ENCODE measurements at regions not wholly inside any gene's neighbourhood (a gene's known extent, or its start where the extent isn't known, plus 50 kb on each side); places are given as distances from the start of the nearest gene placed in this dataset.

DNA sequence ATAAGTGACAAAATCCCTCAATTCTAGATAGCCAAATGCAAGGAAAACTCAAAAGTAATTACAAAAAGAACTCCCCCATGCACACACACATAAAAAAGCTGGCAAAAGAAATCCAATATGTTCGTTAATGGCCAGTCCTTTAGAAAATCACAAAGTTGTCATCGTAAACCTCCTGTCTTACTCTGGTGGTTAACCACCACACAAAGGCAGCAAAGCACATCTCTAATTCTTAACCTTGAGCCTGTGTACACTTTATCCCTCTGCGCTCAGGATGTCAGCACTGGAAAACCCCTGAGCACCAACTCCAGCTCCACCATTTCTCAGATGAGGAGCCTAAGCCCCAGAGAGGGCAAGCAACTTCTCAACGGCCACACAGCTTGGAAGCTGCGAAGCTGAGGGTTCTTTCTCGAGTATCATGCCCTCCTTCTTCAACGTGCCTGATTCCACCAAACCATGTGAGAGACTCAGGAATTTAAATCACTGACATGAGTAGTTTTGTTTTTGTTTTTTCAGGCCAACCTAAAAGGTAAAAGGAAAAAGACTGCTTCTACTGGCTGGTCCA lies 72.5 kb downstream of the C16orf95 start:
- H3K4me3 ChIP-seq: no peak overlapping the region
- TF ChIP-seq, protein P1, sequence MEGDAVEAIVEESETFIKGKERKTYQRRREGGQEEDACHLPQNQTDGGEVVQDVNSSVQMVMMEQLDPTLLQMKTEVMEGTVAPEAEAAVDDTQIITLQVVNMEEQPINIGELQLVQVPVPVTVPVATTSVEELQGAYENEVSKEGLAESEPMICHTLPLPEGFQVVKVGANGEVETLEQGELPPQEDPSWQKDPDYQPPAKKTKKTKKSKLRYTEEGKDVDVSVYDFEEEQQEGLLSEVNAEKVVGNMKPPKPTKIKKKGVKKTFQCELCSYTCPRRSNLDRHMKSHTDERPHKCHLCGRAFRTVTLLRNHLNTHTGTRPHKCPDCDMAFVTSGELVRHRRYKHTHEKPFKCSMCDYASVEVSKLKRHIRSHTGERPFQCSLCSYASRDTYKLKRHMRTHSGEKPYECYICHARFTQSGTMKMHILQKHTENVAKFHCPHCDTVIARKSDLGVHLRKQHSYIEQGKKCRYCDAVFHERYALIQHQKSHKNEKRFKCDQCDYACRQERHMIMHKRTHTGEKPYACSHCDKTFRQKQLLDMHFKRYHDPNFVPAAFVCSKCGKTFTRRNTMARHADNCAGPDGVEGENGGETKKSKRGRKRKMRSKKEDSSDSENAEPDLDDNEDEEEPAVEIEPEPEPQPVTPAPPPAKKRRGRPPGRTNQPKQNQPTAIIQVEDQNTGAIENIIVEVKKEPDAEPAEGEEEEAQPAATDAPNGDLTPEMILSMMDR (IDR thresholded peaks at IDR 0.05): no peak
- TF ChIP-seq POLR2A (IDR thresholded peaks at IDR 0.05): no peak
- intact Hi-C loops (cut with DNase I; ENCODE audit: low total_unique reads): no loop called here
- H3K4me1 ChIP-seq: no peaks in the 10 kb centered on the region
- WGBS, 2 donors: 68 to 78% methylated on average over 7 of the region's 7 CpGs
- H3K36me3 ChIP-seq (ENCODE audit: low read depth, missing control alignments): no peaks in the 10 kb centered on the region
- H3K27ac ChIP-seq: no peak overlapping the region
- H3K9me3 ChIP-seq: no peaks in the 10 kb centered on the region
- no peaks in the 10 kb centered on the region for H3K27me3 ChIP-seq
- DNase-seq: no peak

DNA sequence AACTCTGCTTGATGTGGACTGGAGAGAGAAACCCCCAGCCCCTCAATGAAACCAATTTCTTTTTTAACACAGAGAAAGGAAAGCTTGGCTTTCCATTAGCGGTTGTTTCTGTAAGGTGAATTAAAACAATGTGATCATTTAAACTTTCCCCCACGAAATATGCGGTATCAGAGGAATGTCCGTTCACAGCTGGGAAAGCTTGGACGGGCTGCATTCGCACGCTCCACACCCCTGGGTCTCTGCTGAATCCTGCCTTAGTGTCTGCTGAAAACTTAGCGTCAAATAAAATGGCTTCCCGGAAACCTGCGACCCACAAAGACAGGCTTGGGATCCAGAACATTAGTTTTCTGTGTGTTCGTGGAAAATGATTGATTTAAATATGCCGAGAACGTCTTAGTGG lies 71.7 kb downstream of the C16orf95 start:
- TF ChIP-seq, protein P1 (IDR thresholded peaks at IDR 0.05): no peak
- TF ChIP-seq POLR2A (IDR thresholded peaks at IDR 0.05): no peak
- no peak overlapping the region for H3K4me3 ChIP-seq
- H3K4me1 ChIP-seq: no peaks in the 10 kb centered on the region
- no peaks in the 10 kb centered on the region for H3K36me3 ChIP-seq (ENCODE audit: low read depth, missing control alignments)
- no peak overlapping the region for H3K27ac ChIP-seq
- H3K27me3 ChIP-seq: no peaks in the 10 kb centered on the region
- no peak for DNase-seq
- intact Hi-C loops (cut with DNase I; ENCODE audit: low total_unique reads): no loop called here
- H3K9me3 ChIP-seq: no peaks in the 10 kb centered on the region
- 95% methylated on average over 13 of the region's 13 CpGs for WGBS, 2 donors

DNA sequence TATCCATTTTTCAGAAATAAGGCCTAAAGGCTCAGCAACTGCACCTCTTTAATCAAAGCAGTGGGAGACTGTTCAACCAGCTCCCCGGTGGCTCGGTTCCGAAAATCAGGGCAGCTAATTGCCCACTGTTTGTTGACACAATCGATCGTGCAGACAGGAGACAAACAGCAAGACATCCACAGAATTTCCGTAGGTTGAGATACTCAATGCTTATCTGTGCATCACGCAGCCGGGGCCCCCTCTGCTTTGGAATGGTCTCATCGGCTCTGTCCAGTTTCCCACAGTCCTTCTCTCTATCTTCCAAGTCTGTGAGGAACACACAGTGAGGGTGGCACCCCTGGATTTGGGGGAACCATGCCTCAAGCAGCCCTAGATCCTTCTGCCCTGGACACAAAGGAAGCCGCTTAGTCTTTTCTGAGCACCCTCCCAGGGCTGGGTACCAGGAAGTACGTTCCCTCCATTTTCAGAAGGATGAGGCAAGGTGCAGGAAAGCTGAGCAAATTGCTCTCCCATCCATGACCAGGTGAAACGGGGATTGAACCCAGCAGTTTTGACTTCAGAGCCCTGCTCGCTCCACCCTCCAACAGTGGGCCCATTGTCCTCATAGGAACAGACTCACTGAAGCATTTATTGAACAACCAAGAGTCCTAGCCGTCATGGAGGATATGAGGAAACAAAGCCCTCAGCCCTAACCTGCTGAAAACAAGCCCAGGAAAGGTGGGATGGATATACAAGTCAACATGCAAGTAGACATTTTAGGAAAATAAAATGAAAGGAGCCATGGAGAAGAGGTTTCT lies 70.7 kb downstream of the C16orf95 start:
- Histone ChIP-seq H3K9me3 (no peaks in the 10 kb centered on the region), H3K27ac (no peak overlapping the region), H3K4me3 (no peak overlapping the region), H3K4me1 (no peaks in the 10 kb centered on the region), H3K27me3 (no peaks in the 10 kb centered on the region), H3K36me3 (ENCODE audit: low read depth, missing control alignments) (no peaks in the 10 kb centered on the region)
- intact Hi-C loops (cut with DNase I; ENCODE audit: low total_unique reads): no loop called here
- TF ChIP-seq POLR2A (IDR thresholded peaks at IDR 0.05): no peak
- TF ChIP-seq, protein P1 (IDR thresholded peaks at IDR 0.05): no peak
- 90 to 91% methylated on average over 14 of the region's 14 CpGs for WGBS, 2 donors
- no peak for DNase-seq

DNA sequence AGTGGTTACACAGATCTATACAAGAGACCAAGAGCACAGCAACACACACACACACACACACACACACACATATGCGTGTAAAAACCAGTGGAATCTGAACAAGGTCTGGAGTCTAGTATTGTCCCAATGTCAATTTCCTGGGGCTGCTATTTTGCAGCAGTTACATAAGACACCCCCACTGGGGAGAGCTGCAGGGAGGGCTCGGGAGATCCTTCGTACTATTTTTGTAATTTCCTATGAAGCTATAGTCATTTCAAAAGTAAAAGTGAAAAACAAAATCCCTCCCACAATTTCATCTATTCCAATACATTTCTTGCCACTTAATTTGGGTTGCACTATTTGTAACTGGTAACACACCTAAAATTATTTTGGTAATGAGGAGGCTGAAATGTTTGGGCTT lies 68.5 kb downstream of the C16orf95 start:
- Histone ChIP-seq H3K36me3 (ENCODE audit: low read depth, missing control alignments) (no peaks in the 10 kb centered on the region), H3K4me3 (no peak overlapping the region), H3K27ac (no peak overlapping the region), H3K27me3 (no peaks in the 10 kb centered on the region), H3K9me3 (no peaks in the 10 kb centered on the region), H3K4me1 (peaks cover 6% of the 10 kb centered on the region)
- WGBS, 2 donors: 63 to 81% methylated on average over 3 of the region's 3 CpGs
- intact Hi-C loops (cut with DNase I; ENCODE audit: low total_unique reads): no loop called here
- no peak for DNase-seq
- TF ChIP-seq POLR2A (IDR thresholded peaks at IDR 0.05): no peak
- TF ChIP-seq, protein P1 (IDR thresholded peaks at IDR 0.05): no peak

DNA sequence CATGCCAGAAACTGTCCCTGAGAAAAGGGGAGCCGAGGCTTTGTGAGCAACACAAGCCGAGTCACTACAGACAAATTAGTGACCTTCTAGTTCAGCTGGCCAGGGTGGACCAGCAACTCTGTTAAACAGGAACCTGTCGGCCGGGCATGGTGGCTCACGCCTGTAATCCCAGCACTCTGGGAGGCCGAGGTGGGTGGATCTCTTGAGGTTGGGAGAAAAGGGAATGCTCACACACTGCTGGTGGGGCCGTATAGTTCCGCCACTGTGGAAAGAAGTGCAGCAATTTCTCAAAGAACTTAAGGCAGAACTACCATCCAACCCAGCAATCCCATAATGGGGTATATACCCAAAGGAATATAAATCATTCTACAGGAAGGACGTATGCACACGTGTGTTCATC lies 67.8 kb downstream of the C16orf95 start:
- H3K27me3 ChIP-seq: no peaks in the 10 kb centered on the region
- DNase-seq: no peak
- H3K9me3 ChIP-seq: no peaks in the 10 kb centered on the region
- no peak overlapping the region for H3K4me3 ChIP-seq
- intact Hi-C loops (cut with DNase I; ENCODE audit: low total_unique reads): no loop called here
- H3K36me3 ChIP-seq (ENCODE audit: low read depth, missing control alignments): no peaks in the 10 kb centered on the region
- TF ChIP-seq, protein P1 (IDR thresholded peaks at IDR 0.05): no peak
- no peak for TF ChIP-seq POLR2A (IDR thresholded peaks at IDR 0.05)
- H3K4me1 ChIP-seq: peaks cover 6% of the 10 kb centered on the region
- WGBS, 2 donors: 94 to 96% methylated on average over 6 to 10 of the region's 10 CpGs
- no peak overlapping the region for H3K27ac ChIP-seq
